Breast epithelium (tissue), 4 donors: ENCODE measurements at regions not wholly inside any gene's neighbourhood (a gene's known extent, or its start where the extent isn't known, plus 50 kb on each side); places are given as distances from the start of the nearest gene placed in this dataset.
"Not testable (repeated sequence)": the region's sequence is repeated elsewhere in the genome, so short reads cannot be mapped to it uniquely, and the experiment has no call there.

ENCODE experiments used
- DNase-seq, 2 donors: peaks; one replicate each; pipeline ENCODE4 v3.0.0-alpha.2; 2019; ENCODE audit warnings: low spot score in 2 of 2
- H3K27ac ChIP-seq, 2 donors: fragments of 200-600 bp; sonication (generic) in 1 of 2; one replicate each; pipeline ENCODE4 v1.5.1; 2016 to 2019; ENCODE audit warnings: mild to moderate bottlenecking in 1 of 2
- H3K27me3 ChIP-seq, 2 donors: fragments of 200-600 bp; sonication (generic) in 1 of 2; one replicate each; pipeline versions ENCODE4 v1.5.1 to v1.6.0; 2017 to 2019; ENCODE audit warnings: control low read depth in 1 of 2, mild to moderate bottlenecking in 1 of 2
- H3K36me3 ChIP-seq: fragments of 200-600 bp; one replicate; pipeline ENCODE4 v1.5.1; 2019
- H3K4me1 ChIP-seq, 2 donors: fragments of 200-600 bp; sonication (generic); one replicate each; pipeline ENCODE4 v1.5.1; 2016 to 2019; ENCODE audit warnings: control low read depth in 1 of 2
- H3K4me3 ChIP-seq, 3 donors: fragments of 200-600 bp; sonication (generic); 1 replicate in 2 of 3; 2 replicates in 1 of 3; pipeline ENCODE4 v1.5.1; 2016 to 2019; ENCODE audit warnings: mild to moderate bottlenecking in 3 of 3, moderate library complexity in 2 of 3
- H3K9me3 ChIP-seq, 2 donors: fragments of 200-600 bp; sonication (generic) in 1 of 2; one replicate each; pipeline ENCODE4 v1.5.1; 2016 to 2019; ENCODE audit warnings: control low read depth in 1 of 2
- CTCF ChIP-seq, 3 donors: fragments of 450-650 bp; IDR thresholded peaks; one replicate each; pipeline ENCODE4 v1.5.1; 2016 to 2017; ENCODE audit warnings: antibody characterized with exemption in 3 of 3, mild to moderate bottlenecking in 3 of 3, moderate library complexity in 3 of 3
- POLR2A ChIP-seq: fragments of 450-650 bp; IDR thresholded peaks from one replicate; pipeline ENCODE4 v1.6.1; 2016; ENCODE audit warnings: antibody characterized with exemption, mild to moderate bottlenecking, moderate library complexity
- POLR2AphosphoS5 ChIP-seq, 3 donors: sonication (generic); formaldehyde crosslinking; IDR thresholded peaks; one replicate each; pipeline ENCODE4 v1.6.1; 2017; ENCODE audit warnings: antibody characterized with exemption in 3 of 3
- intact Hi-C: fragments of 100-400 bp; cut with DNase I; formaldehyde crosslinking; loops from one replicate; pipeline ENCODE4 v1.15.1; 2023; ENCODE audit warnings: low total_unique reads

- H3K36me3 ChIP-seq: no peaks in the 10 kb centered on the region
- H3K27me3 ChIP-seq: no peaks in the 10 kb centered on the region
- DNase-seq: no peak
- no peak for TF ChIP-seq POLR2AphosphoS5 (IDR thresholded peaks at IDR 0.05)
- TF ChIP-seq CTCF (IDR thresholded peaks at IDR 0.05): no peak
- no peak for TF ChIP-seq POLR2A
- H3K4me1 ChIP-seq: no peaks in the 10 kb centered on the region
- H3K9me3 ChIP-seq: no peaks in the 10 kb centered on the region
- intact Hi-C loops: no loop called here
- no peak overlapping the region for H3K4me3 ChIP-seq
- H3K27ac ChIP-seq: no peak overlapping the region
Observed at GRCh38 chr3:102356506-102356905, 78.3 kb upstream of the ZPLD1 start.

- DNase-seq, H3K36me3 ChIP-seq, H3K27ac ChIP-seq, H3K27me3 ChIP-seq, H3K4me1 ChIP-seq, H3K9me3 ChIP-seq, H3K4me3 ChIP-seq, intact Hi-C loops: not testable (repeated sequence)
Observed at GRCh38 chr3:102357313-102357712, 77.5 kb upstream of the ZPLD1 start.

GRCh38 chr3:102360183-102360860 lies 74.5 kb upstream of the ZPLD1 start:
- H3K4me3 ChIP-seq: no peak overlapping the region
- no peak for TF ChIP-seq CTCF (IDR thresholded peaks at IDR 0.05)
- no peak for TF ChIP-seq POLR2A
- no peaks in the 10 kb centered on the region for H3K36me3 ChIP-seq
- no peak overlapping the region for H3K27ac ChIP-seq
- H3K4me1 ChIP-seq: no peaks in the 10 kb centered on the region
- no peak for DNase-seq
- no peaks in the 10 kb centered on the region for H3K27me3 ChIP-seq
- intact Hi-C loops: no loop called here
- H3K9me3 ChIP-seq: peaks cover 0 to 6% of the 10 kb centered on the region in 2 donors

GRCh38 chr3:102361101-102361500 lies 73.7 kb upstream of the ZPLD1 start:
- intact Hi-C loops: no loop called here
- no peak for DNase-seq
- no peak for TF ChIP-seq POLR2A
- no peak for TF ChIP-seq POLR2AphosphoS5 (IDR thresholded peaks at IDR 0.05)
- TF ChIP-seq CTCF (IDR thresholded peaks at IDR 0.05): no peak
- Histone ChIP-seq H3K4me3 (no peak overlapping the region), H3K27ac (no peak overlapping the region), H3K36me3 (no peaks in the 10 kb centered on the region), H3K9me3 (peaks cover 0 to 6% of the 10 kb centered on the region in 2 donors), H3K27me3 (no peaks in the 10 kb centered on the region), H3K4me1 (no peaks in the 10 kb centered on the region)

GRCh38 chr3:102366116-102366515 lies 68.7 kb upstream of the ZPLD1 start:
- intact Hi-C loops, H3K27ac ChIP-seq, DNase-seq, H3K9me3 ChIP-seq, H3K4me3 ChIP-seq, H3K36me3 ChIP-seq, H3K27me3 ChIP-seq, H3K4me1 ChIP-seq: not testable (repeated sequence)

- H3K36me3 ChIP-seq: no peaks in the 10 kb centered on the region
- DNase-seq: no peak
- no peak overlapping the region for H3K27ac ChIP-seq
- no peak for TF ChIP-seq POLR2AphosphoS5 (IDR thresholded peaks at IDR 0.05)
- H3K9me3 ChIP-seq: no peaks in the 10 kb centered on the region
- intact Hi-C loops: no loop called here
- H3K4me3 ChIP-seq: no peak overlapping the region
- H3K27me3 ChIP-seq: no peaks in the 10 kb centered on the region
- H3K4me1 ChIP-seq: no peaks in the 10 kb centered on the region
Observed at GRCh38 chr3:102374863-102375634, 59.8 kb upstream of the ZPLD1 start.
